COLO829 (cell line): ENCODE measurements at regions not wholly inside any gene's neighbourhood (a gene's known extent, or its start where the extent isn't known, plus 50 kb on each side); places are given as distances from the start of the nearest gene placed in this dataset.

Source experiments
- DNase-seq: peaks from one replicate; pipeline ENCODE4 v3.0.0; 2012; ENCODE audit warnings: low spot score

DNA sequence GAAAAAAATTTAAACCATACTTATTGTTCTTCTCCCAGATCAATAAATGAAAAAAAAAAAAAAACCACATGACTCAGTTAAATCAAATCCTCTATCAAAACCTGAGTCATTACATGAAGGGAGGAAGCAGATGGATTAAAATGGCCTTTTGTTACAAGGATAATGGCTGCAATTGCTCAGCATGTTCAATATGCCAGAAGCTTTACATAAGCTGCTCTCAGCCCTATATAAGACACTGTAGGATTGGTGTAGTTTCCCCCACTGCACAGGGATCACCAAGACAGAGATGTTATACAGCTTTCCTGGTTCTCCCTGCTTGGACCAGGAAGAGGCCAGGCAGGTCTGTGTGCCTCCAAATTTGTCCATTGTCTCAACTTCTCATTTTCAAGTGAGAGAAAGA, 101.6 kb upstream of the MAP1B start:
- peak; percentile 54 for DNase-seq

DNA sequence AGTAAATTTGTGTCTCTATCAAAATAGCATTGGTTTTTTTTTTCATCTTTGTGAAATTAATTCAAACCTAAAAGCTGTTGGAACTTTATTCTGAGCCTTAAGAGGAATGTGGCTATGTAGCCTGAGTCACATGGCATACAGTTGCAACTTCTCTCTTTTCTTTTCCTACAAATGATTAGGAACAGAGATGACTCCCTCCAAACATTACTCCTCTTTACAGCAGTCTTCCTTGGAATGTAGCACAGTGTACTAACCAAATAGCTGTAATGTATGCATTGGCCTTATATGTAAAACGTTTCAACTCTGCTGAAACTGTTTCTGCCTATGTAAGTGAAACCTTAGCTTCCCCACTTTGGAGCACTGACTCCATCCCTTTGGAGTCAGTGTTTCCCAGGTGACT, 100.9 kb upstream of the MAP1B start:
- no peak for DNase-seq

GRCh38 chr5:72007336-72008111, 99.8 kb upstream of the MAP1B start:
- no peak for DNase-seq

DNA sequence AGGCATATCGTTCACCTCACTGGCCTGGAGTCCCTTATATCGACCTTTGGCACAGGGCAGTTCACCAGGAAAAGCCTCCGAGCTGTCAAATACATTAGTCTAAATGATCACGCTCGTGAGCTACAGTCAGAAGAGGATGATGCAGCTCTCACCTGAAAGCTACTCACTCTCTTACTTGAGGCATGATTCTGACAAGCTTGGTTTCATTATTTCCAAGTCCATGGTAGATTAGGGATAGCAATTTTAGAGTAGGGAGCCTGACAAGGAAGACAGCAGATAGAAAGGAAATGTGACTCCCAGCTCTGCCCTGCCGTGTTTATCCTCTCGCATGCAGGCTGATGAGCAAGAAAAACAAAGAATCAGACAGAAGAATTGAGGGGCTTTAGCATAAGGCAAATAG, 98.0 kb upstream of the MAP1B start:
- no peak for DNase-seq

- DNase-seq = no peak
Measured at GRCh38 chr5:72010430-72010829, 96.8 kb upstream of the MAP1B start.

DNA sequence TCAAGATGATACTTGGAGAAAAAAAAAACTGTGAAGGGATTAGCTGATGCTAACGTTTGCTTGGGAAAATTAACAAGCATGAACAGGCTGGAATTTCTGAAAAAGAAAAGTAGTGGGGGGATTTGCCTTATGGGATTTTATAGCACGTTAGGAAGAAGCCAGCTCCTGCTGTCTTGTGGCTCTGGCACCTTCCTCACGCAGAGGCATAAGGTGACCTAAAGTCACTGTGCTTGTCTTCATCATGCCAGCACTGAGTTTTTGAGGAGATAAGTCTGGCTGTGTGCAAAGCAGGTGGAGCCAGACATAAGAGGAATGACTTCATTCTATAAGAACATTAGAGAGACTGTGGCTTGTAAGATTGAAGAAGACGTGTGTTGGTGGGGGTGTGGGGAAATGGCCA, 94.4 kb upstream of the MAP1B start:
- no peak for DNase-seq

DNA sequence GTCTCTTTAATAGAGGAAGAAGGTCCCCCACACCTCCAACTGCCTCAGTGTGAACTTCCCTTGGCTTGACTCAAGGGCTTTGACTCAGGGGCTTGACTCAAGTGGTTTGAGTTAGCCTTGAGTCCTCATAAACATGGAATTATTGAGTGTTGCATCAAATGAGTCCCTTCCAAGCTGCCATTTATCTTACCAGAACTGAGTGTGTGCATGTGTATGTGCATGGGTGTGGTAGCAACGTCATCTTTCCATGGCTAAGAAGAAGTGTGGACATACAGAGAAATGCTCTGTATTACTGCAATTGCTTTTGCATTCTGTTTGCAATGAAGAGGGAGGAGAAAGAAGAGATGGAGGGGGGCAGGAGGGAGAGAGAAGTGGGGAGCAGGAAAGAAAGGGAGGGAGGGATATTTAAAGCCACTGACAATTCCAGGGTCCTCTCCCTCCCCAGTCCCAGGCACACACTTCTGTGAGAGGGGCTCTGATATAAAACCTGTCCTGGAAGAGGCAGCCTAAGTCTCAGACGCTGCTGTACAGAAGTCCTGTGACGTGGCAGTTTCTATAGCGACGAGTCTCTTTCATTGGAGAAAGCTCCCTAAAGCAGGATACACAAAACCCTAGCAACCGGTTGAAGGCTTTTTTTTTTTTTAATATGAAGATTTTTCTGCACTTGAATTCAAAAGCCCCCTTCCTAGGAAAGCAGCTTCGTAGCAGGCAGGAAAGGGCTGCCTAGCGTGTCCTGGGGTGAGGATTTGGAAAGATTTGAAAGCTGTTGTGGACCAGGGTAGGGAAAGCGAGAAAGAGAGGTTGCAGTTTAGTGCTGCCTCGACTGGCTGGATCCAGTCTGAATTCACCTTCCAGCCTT, 93.3 kb upstream of the MAP1B start:
- no peak for DNase-seq

DNA sequence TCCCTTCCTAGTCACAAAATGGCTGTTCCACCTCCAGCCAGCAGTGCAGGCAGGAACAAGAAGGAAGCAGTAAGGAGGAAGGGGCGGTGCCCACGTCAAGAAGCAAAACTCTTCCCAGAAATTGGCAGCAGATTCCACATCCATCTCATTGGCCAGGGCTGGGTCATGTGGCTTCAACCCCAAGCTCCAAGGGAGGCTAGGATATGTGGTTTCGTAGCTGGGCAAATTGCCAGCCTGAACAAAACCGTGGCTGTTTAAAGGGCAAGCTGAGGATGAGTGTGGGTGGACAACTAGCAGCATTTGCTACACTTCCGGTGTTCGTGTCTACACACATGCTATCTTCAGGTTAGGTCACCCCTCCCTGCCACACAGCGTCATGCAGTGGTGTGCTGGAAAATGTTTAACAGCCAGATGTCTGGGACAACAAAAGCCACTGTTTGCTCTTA, 92.1 kb upstream of the MAP1B start:
- DNase-seq = peak; percentile 86

- peak; percentile 22 for DNase-seq
Measured at GRCh38 chr5:72018143-72018803, 89.0 kb upstream of the MAP1B start.

GRCh38 chr5:72020161-72020983, 86.9 kb upstream of the MAP1B start:
- DNase-seq = no peak

GRCh38 chr5:72021651-72022357, 85.5 kb upstream of the MAP1B start:
- DNase-seq = no peak

DNA sequence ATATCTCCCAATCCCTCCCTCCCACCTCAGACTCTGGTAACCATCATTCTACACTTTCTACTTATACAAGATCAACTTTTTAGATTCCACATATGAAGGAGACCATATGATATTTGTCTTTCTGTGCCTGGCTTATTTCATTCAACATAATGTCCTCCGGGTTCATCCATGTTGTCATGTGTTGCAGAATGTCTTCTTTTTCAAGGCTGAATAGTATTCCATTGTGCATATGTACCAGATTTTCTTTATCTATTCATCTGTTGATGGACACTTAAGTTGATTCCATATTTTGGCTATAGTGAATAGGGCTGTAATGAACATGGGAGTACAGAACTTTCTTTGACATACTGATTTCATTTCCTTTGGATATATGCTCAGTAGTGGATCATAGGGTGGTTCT, 78.9 kb upstream of the MAP1B start:
- no peak for DNase-seq

GRCh38 chr5:72030237-72030636, 77.0 kb upstream of the MAP1B start:
- DNase-seq = no peak

- DNase-seq = no peak
Measured at GRCh38 chr5:72032788-72033187, 74.5 kb upstream of the MAP1B start.

DNA sequence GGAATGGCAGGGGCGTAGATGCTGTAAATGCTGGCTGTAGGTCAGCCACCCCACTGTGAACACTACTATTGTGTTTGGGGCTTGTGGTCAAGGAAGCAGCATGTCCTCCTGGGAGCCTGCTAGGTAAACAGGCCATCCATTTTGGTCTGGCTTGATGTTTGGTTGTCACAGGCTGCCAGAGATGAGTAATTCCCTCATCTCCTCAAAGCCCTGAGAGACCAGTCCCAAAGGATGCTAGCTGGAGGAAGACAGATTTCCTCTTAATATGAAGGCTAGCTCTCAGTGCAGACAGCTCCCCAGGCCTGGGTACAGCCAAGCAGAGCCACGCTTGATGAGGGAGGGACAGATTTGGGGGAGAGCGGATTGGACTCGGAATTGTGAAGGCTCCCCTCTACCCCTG, 72.5 kb upstream of the MAP1B start:
- no peak for DNase-seq

DNA sequence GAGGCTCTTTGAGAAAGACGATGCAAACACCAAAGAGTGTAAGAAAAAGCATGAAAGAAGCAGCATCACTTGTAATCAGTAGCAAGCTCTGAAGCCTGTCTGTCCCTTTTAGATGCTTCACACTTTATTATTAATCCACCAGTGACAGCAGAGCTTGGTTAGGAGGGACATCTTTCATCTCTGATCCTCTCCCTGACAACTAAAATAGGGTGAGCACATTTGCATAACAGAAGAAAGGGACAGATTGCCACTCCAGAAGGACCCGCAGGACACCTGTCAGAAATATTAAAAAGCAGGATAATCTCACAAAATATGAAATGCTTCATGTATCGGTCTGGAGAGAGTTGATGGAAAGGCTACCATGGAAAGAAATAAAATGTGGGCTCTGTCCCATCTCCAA, 71.4 kb upstream of the MAP1B start:
- DNase-seq = no peak

- DNase-seq = no peak
Measured at GRCh38 chr5:72036951-72037350, 70.3 kb upstream of the MAP1B start.

GRCh38 chr5:72040513-72040912, 66.8 kb upstream of the MAP1B start:
- DNase-seq = no peak

DNA sequence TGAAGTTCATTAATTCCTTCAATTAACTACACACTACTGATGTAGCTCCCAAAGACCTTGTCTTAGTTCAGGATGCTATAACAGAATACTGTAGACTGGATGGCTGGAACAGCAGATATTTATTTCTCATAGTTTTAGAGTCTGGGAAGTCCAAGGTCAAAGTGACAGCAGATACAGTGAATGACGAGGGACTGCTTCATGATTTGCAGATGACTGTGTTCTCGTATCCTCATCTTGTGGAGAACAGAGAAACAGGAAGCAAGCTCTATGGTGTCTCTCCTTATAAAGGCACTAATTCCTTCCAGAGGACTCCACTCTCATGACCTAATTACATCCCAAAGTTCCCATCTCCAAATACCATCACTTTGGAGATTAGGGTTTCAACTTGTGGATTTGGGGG, 65.6 kb upstream of the MAP1B start:
- DNase-seq = no peak

- DNase-seq = no peak
Measured at GRCh38 chr5:72042097-72042496, 65.2 kb upstream of the MAP1B start.

- no peak for DNase-seq
Measured at GRCh38 chr5:72045692-72046091, 61.6 kb upstream of the MAP1B start.
